GM12878 (cell line): ENCODE measurements at regions not wholly inside any gene's neighbourhood (a gene's known extent, or its start where the extent isn't known, plus 50 kb on each side); places are given as distances from the start of the nearest gene placed in this dataset.

Source experiments
- ATAC-seq: fragments of 200-7000 bp; cut with Tn5 transposase; 3 replicates; pipeline ENCODE4 v1.9.1; 2020; ENCODE audit warnings: mild to moderate bottlenecking, moderate library complexity
- BruUV-seq: library from RNA; stranded (reverse); fragments of 400-500 nt; replicated peaks from 2 replicates; lab custom pipeline; 2021; lab: Mats Ljungman, UMichigan
- CTCF ChIA-PET: fragments of 300-600 bp; sonication (Branson Sonifier 250); formaldehyde crosslinking; extraction: SDS; loops from one replicate; lab custom pipeline; 2021; ENCODE audit warnings: inconsistent platforms; lab: Yijun Ruan, JAX
- POLR2A ChIA-PET: fragments of 350-600 bp; formaldehyde crosslinking; extraction: SDS; loops from one replicate; lab custom pipeline; 2021; ENCODE audit warnings: inconsistent platforms; lab: Charles Lee
- RAD21 ChIA-PET: fragments of 300-600 bp; sonication (Branson Sonifier 250); formaldehyde crosslinking; loops from one replicate; lab custom pipeline; 2023; ENCODE audit warnings: antibody characterized with exemption; ENCODE audit not compliant: unreplicated experiment; lab: Charles Lee
- SMC1A ChIA-PET: fragments of 300-600 bp; sonication (Branson Sonifier 250); formaldehyde crosslinking; loops from one replicate; lab custom pipeline; 2023; ENCODE audit not compliant: unreplicated experiment, uncharacterized antibody; lab: Charles Lee
- DNase-seq: peaks from one replicate; pipeline ENCODE4 v3.0.0-alpha.2; 2011; ENCODE audit warnings: low read depth, low spot score
- FAIRE-seq: peaks from 3 replicates; lab custom pipeline; 2011; peaks lifted over from hg19 to GRCh38; lab: Jason Lieb, UNC
- H2AFZ ChIP-seq: 2 replicates; pipeline ENCODE4 v1.6.0; 2011; ENCODE audit warnings: low read depth, low read length, control low read depth; ENCODE audit not compliant: control insufficient read depth
- H3K27ac ChIP-seq: 2 replicates; pipeline ENCODE4 v1.5.1; 2011; ENCODE audit warnings: control low read depth; ENCODE audit not compliant: control insufficient read depth, insufficient read depth
- H3K27me3 ChIP-seq, 2 experiments: replicated peaks in 1 of 2; 2 replicates each; pipeline versions ENCODE4 v1.6.0 to v1.6.1; 2011; ENCODE audit warnings: low read length in 1 of 2; ENCODE audit not compliant: control insufficient read depth in 2 of 2, insufficient read depth in 2 of 2
- H3K36me3 ChIP-seq, 2 experiments: 2 replicates each; pipeline ENCODE4 v1.5.1; 2011; ENCODE audit warnings: low read length in 1 of 2; ENCODE audit not compliant: control insufficient read depth in 2 of 2, insufficient read depth in 2 of 2
- H3K4me1 ChIP-seq: 2 replicates; pipeline ENCODE4 v1.6.1; 2011; ENCODE audit warnings: mild to moderate bottlenecking, low read length, moderate library complexity, mixed read lengths; ENCODE audit not compliant: control insufficient read depth, insufficient read depth
- H3K4me2 ChIP-seq: 2 replicates; pipeline ENCODE4 v1.6.0; 2011; ENCODE audit warnings: control low read depth; ENCODE audit not compliant: control insufficient read depth, insufficient read depth
- H3K4me3 ChIP-seq: fragments of 200-600 bp; sonication (generic); 2 replicates; pipeline ENCODE4 v1.5.1; 2016
- H3K79me2 ChIP-seq: 2 replicates; pipeline ENCODE4 v1.6.0; 2011; ENCODE audit warnings: low read length; ENCODE audit not compliant: control insufficient read depth, insufficient read depth
- H3K9ac ChIP-seq: 2 replicates; pipeline ENCODE4 v1.8.0; 2011; ENCODE audit warnings: low read length, control low read depth, mixed read lengths; ENCODE audit not compliant: control insufficient read depth, insufficient read depth
- H3K9me3 ChIP-seq: replicated peaks from 3 replicates; pipeline ENCODE4 v1.5.1; 2011; ENCODE audit warnings: mild to moderate bottlenecking, low read length; ENCODE audit not compliant: control insufficient read depth, insufficient read depth
- H4K20me1 ChIP-seq: 2 replicates; pipeline ENCODE4 v1.6.0; 2011; ENCODE audit not compliant: control insufficient read depth, insufficient read depth
- BACH1 ChIP-seq: fragments of 450-650 bp; IDR thresholded peaks from 2 replicates; pipeline ENCODE4 v1.6.1; 2017; ENCODE audit warnings: mild to moderate bottlenecking, borderline replicate concordance
- BCL11A ChIP-seq: IDR thresholded peaks from 2 replicates; pipeline ENCODE4 v1.6.1; 2011; ENCODE audit warnings: low read depth, low read length
- BMI1 ChIP-seq: fragments of 450-650 bp; IDR thresholded peaks from 2 replicates; pipeline ENCODE4 v1.6.1; 2016; ENCODE audit warnings: mild to moderate bottlenecking, moderate library complexity, borderline replicate concordance
- CBX3 ChIP-seq: fragments of 200-600 bp; sonication (generic); IDR thresholded peaks from 2 replicates; pipeline ENCODE4 v1.6.1; 2016; ENCODE audit warnings: low read depth, borderline replicate concordance
- CEBPB ChIP-seq, 2 experiments: fragments of 150-350 bp in 1 of 2; IDR thresholded peaks; 2 replicates each; pipeline ENCODE4 v1.6.1; 2012 to 2014; ENCODE audit warnings: low read depth in 2 of 2, low read length in 2 of 2, borderline replicate concordance in 1 of 2, inconsistent platforms in 1 of 2
- CHD2 ChIP-seq: IDR thresholded peaks from 2 replicates; pipeline ENCODE4 v1.6.1; 2011; ENCODE audit warnings: low read depth, low read length, improper control_type of control experiment, borderline replicate concordance
- EP300 ChIP-seq, 2 experiments: fragments of 150-350 bp in 1 of 2; IDR thresholded peaks; 2 replicates each; pipeline ENCODE4 v1.6.1; 2011 to 2012; ENCODE audit warnings: low read depth in 2 of 2, low read length in 2 of 2, borderline replicate concordance in 1 of 2, improper control_type of control experiment in 1 of 2, inconsistent platforms in 1 of 2; ENCODE audit not compliant: control insufficient read depth in 1 of 2
- EZH2 ChIP-seq: IDR thresholded peaks from 2 replicates; pipeline ENCODE4 v1.6.1; 2012; ENCODE audit warnings: low read depth, mild to moderate bottlenecking, control low read depth, inconsistent platforms, low read length, borderline replicate concordance; ENCODE audit not compliant: control insufficient read depth
- GABPA ChIP-seq: IDR thresholded peaks from 2 replicates; pipeline ENCODE4 v1.6.1; 2014; ENCODE audit warnings: antibody characterized with exemption, low read depth, mild to moderate bottlenecking, inconsistent platforms
- IRF4 ChIP-seq: IDR thresholded peaks from 2 replicates; pipeline ENCODE4 v1.6.1; 2011; ENCODE audit warnings: low read depth, low read length
- JUND ChIP-seq: IDR thresholded peaks from 2 replicates; pipeline ENCODE4 v1.6.1; 2012; ENCODE audit warnings: low read depth, mild to moderate bottlenecking, low read length, improper control_type of control experiment, moderate library complexity
- MLLT1 ChIP-seq: fragments of 450-650 bp; IDR thresholded peaks from 2 replicates; pipeline ENCODE4 v1.6.1; 2016; ENCODE audit warnings: mild to moderate bottlenecking
- RUNX3 ChIP-seq: IDR thresholded peaks from 2 replicates; pipeline ENCODE4 v1.6.1; 2012; ENCODE audit warnings: low read length, inconsistent platforms
- SMARCA5 ChIP-seq: fragments of 450-650 bp; IDR thresholded peaks from 2 replicates; pipeline ENCODE4 v1.6.1; 2017; ENCODE audit warnings: mild to moderate bottlenecking
- SREBF1 ChIP-seq: IDR thresholded peaks from 2 replicates; pipeline ENCODE4 v1.6.1; 2012; ENCODE audit warnings: mild to moderate bottlenecking, low read length
- SRF ChIP-seq, 2 experiments: IDR thresholded peaks; 2 replicates each; pipeline ENCODE4 v1.6.1; 2011; ENCODE audit warnings: low read depth in 2 of 2, low read length in 2 of 2, mild to moderate bottlenecking in 1 of 2, moderate library complexity in 1 of 2
- TARDBP ChIP-seq: IDR thresholded peaks from 2 replicates; pipeline ENCODE4 v1.6.1; 2016; ENCODE audit warnings: borderline replicate concordance
- TCF3 ChIP-seq: IDR thresholded peaks from 2 replicates; pipeline ENCODE4 v1.6.1; 2012; ENCODE audit warnings: low read depth, mild to moderate bottlenecking, low read length, borderline replicate concordance; ENCODE audit not compliant: insufficient read depth
- USF2 ChIP-seq: IDR thresholded peaks from 2 replicates; pipeline ENCODE4 v1.6.1; 2011; ENCODE audit warnings: low read depth, low read length, improper control_type of control experiment, borderline replicate concordance
- ZNF384 ChIP-seq: IDR thresholded peaks from 2 replicates; pipeline ENCODE4 v1.6.1; 2012; ENCODE audit warnings: low read depth, mild to moderate bottlenecking, low read length, improper control_type of control experiment, borderline replicate concordance
- WGBS: methylation state at CpG from one replicate; pipeline ENCODE4 v1.1.6; 2016; ENCODE audit warnings: low lambda C conversion rate; ENCODE audit not compliant: insufficient replicate concordance, insufficient coverage; ENCODE audit errors: missing lambda C conversion rate; 5-methylcytosine and 5-hydroxymethylcytosine counted together
- in situ Hi-C: fragments of 300-500 bp; cut with MboI; formaldehyde crosslinking; loops from 9 replicates; pipeline ENCODE4 v1.14.3; 2018; ENCODE audit warnings: mixed read lengths
- intact Hi-C: fragments of 100-400 bp; cut with micrococcal nuclease; formaldehyde crosslinking; loops from one replicate; pipeline ENCODE4 v1.14.2; 2022; ENCODE audit not compliant: unreplicated experiment

- TF ChIP-seq EZH2 (no peak), CEBPB (IDR thresholded peaks at IDR 0.05; ENCODE audit: borderline replicate concordance in 1 of 2, low read depth in 2 of 2, low read length in 2 of 2) (no peak), BACH1 (no peak)
Measured at GRCh38 chr9:107868186-107868585, 378.6 kb upstream of the KLF4 start (continued).

- no peak overlapping the region for H3K27ac ChIP-seq
- SMC1A ChIA-PET = no interaction called here
- no peak overlapping the region for H3K4me2 ChIP-seq
- no peaks in the 10 kb centered on the region for H3K4me1 ChIP-seq
- POLR2A ChIA-PET = interaction anchor here (1.0 kb wide), 1 partner anchor 13 kb away, joined by 4 read pairs; no protein-coding TSS in a partner anchor
- H3K79me2 ChIP-seq = no peaks in the 10 kb centered on the region
- H3K27me3 ChIP-seq = no peaks in the 10 kb centered on the region
- CTCF ChIA-PET = no interaction called here
- H3K9me3 ChIP-seq = no peaks in the 10 kb centered on the region
- no peak overlapping the region for H3K9ac ChIP-seq
- BruUV-seq = no TSS peak
- RAD21 ChIA-PET = no interaction called here
- FAIRE-seq = no peak
- no peaks in the 10 kb centered on the region for H3K36me3 ChIP-seq
- no peak for TF ChIP-seq EP300 (IDR thresholded peaks at IDR 0.05; ENCODE audit: borderline replicate concordance in 1 of 2, control insufficient read depth in 1 of 2, low read depth in 2 of 2, low read length in 2 of 2)
- TF ChIP-seq USF2 = no peak
- no peak for TF ChIP-seq SRF (IDR thresholded peaks at IDR 0.05; ENCODE audit: low read depth in 2 of 2, low read length in 2 of 2)
- no peak for TF ChIP-seq SREBF1
- no peak for TF ChIP-seq MLLT1
- TF ChIP-seq TCF3 = no peak
- no peak for TF ChIP-seq IRF4
- no peak for TF ChIP-seq BMI1
- TF ChIP-seq GABPA = no peak
- no peak for TF ChIP-seq CBX3
- no peak for TF ChIP-seq ZNF384
- TF ChIP-seq JUND = no peak
- TF ChIP-seq CHD2 = no peak
- no peak for TF ChIP-seq RUNX3
- no peak for TF ChIP-seq TARDBP
- no peak for TF ChIP-seq BCL11A
- no peak for TF ChIP-seq SMARCA5
- intact Hi-C loops = no loop called here
- in situ Hi-C loops = no loop called here
- H2AFZ ChIP-seq = no peak overlapping the region
- no peaks in the 10 kb centered on the region for H4K20me1 ChIP-seq
- DNase-seq = no peak
- no peak for ATAC-seq
- no peak overlapping the region for H3K4me3 ChIP-seq
- WGBS = 75% methylated on average over 5 of the region's 5 CpGs
Measured at GRCh38 chr9:107867738-107868137, 378.2 kb upstream of the KLF4 start.
